HG02938 (cell line): ENCODE measurements at regions not wholly inside any gene's neighbourhood (a gene's known extent, or its start where the extent isn't known, plus 50 kb on each side); places are given as distances from the start of the nearest gene placed in this dataset.
"Not testable (repeated sequence)": the region's sequence is repeated elsewhere in the genome, so short reads cannot be mapped to it uniquely, and the experiment has no call there.

ENCODE experiments used
- ATAC-seq: cut with Tn5 transposase; IDR thresholded peaks from one replicate; pipeline ENCODE4 v1.9.1; 2021; ENCODE audit warnings: mild to moderate bottlenecking, moderate library complexity; ENCODE audit not compliant: unreplicated experiment

DNA sequence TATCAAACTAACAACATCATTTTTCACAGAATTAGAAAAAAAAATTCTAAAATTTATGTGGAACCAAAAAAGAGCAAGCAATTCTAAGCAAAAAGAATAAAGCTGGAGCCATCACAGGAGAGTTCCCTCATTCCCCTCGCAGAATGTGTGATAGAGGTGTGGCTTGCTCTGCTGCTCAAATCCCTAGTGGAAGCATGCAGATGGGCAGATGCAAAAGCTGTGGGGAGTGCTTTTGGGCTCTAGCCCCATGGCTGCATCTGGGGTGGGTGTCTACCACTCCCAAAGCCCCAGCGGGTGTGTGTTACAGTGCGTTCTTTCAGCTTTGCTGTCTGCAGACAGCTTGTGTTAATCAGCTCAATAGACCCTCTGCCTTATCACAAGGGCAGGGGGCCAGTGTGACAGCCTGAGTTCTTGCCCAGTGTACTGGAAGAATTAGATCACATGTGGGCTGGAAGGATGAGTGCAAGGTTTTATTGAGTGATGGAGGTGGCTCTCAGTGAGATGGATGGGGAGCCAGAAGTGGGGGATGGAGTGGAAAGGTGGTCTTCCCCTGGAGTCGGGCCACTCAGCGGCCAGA is 575.9 kb upstream of the LRRN3 start:
- ATAC-seq = not testable (repeated sequence)

DNA sequence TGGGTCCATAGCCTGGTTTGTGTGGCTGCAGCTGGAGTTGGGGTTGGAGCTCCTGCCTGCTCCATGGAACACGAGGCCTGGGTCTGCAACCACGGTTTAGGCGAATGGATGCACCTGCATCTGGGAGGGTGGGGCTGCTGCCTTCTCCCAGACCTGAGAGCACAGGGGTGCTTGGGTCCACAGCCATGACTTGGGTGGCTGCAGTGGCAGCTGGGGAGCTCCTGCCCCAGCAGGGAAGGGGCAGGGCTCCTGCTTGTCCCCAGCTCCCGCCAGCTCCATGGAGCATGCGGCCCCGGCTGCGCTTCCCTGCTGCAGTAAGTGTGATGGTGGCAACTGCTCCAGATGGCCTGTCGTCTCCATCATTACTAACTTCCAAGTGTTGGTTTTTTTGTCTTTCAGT is 571.1 kb upstream of the LRRN3 start:
- ATAC-seq = no peak

DNA sequence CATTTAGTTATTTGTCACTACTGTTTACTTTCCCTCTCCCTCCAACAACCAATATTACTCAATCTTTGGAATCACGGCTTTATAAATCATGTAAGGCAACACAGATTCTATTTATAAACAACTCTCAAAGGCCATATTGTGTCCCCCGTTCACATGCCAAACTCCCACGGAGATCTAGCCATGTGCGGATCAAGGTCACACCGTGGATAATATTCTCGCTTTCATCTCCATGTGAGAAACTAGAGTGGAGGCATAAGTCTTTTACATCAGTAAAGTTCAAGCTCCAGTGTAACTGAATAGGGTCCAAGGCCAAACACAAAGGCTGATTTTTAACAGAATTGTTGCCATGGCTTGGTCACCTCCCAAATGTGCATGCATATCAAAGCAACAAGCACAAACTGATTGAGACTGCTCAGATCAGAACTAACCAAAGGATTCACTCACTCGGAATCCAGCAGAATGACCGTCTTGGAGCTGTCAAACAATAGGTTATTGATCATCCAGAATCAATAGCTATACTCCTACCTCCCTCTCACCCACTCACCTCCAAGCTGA is 569.5 kb upstream of the LRRN3 start:
- no peak for ATAC-seq

DNA sequence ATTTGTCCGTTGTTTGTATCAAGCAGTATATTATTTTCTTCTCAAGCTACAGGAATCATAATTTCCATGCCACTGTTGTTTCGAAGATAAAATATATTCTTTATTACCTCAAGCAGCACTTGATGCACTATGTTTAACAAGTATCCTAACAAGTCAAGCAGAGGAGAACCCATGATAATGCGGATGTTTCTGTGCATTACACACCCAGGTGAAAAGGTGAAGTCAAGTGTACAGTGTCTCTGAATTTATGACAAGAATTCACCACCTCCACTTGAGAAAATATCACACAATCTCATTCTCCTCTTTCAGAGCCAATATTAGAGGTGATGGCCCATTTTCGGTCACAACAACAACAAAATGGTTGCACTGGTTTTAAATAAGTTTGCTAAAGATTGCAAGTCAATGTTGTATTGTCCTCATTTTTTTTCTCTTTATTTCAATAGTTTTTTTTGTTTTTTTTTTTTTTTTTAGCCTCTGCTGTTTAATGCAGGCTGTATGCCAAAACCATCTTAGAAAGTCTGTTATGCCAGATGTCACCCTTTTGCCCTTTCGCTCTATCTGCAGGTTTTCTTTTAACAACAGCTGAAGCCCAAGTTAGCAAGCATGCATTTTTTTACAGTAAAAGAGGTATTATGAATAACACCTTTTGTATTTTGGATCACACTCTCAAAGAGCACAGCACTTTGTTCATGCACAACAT is 568.7 kb upstream of the LRRN3 start:
- ATAC-seq = no peak

DNA sequence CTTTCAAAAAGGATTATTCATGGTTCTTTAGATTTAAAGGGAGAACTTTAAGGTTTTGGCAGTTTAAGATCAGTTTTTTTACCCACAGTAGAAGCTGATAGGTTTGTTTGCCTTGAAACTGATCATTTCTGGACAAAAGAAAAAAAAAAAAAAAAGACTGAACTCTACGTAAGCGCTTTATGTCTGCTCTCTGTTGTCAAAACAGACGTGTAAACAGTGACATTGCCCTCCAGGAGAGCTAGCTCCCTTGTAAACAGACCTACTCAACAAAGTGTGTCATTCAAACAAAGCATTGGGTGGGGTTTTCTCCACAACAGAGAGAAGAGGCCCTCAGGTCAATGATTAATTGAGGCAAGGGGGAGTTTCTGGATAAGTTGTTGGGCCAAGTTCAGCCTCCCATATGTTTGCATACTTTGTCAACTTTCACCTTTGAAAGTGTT is 568.1 kb upstream of the LRRN3 start:
- no peak for ATAC-seq

DNA sequence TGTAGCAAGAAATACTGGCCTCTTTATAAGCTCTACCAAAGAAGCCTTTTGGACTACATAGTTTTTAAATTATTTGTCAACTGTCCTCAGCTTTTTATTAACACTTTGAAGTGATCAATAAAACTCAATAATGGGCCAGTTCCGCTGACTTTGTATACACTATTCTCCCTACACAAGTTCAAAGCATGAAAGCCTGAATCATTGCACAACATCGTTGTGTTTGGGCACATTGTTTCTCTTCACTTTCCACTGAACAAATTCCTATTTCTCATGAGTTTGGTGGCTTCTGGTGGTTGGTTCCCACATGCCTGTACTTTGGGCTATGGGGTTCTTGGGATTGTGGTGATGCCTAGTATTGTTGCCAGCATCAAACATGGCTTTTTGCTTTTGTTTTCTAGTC is 561.8 kb upstream of the LRRN3 start:
- no peak for ATAC-seq

DNA sequence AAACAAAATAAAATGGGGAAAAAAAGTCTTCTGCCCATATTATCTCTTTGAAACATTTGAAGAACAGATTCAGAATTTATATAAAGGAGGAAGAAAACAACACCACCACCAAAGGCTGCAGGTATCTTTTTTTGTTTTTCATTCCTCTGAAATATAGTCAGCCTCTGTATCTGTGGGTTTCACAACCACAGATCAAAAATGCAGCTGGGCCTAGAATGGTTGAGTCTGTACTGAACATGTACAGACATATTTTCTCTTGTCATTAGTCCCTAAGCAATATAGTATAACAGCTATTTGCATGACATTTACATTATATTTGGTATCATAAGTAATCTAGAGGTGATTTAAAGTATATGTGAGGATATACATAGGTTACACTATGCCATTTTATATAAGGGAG is 559.7 kb upstream of the LRRN3 start:
- ATAC-seq = no peak

DNA sequence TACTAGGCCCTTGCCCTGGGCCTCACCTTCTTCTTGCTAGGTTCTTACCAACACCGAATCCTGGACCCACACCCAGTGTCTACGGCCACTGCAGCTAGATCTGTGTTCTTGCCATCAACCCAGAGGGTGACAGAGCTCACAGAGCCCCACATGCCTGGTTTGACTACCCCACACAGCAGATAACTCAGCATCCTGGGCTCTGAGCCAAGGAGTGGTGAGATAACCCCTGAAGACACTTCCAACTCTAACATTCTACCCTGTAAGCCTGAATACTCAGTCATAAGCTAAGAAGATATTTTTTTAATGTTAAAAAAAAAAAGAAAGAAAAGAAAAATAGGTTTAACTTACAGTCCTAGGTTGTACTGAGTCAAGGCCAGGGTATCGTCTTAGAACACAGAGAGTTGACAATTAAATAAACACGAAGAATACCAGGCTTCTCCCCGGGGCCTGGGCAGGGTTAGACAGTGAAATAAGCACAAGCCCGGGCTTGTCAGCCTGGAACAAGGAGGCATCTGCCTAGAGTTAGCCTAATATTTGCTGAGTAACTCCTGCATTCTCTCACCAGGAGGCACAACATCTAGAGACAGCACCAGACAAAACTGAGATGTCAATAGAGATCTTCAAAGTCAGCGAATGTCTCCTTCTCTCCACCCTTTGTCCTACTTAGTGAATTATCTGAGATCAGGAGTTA is 556.5 kb upstream of the LRRN3 start:
- ATAC-seq = no peak

DNA sequence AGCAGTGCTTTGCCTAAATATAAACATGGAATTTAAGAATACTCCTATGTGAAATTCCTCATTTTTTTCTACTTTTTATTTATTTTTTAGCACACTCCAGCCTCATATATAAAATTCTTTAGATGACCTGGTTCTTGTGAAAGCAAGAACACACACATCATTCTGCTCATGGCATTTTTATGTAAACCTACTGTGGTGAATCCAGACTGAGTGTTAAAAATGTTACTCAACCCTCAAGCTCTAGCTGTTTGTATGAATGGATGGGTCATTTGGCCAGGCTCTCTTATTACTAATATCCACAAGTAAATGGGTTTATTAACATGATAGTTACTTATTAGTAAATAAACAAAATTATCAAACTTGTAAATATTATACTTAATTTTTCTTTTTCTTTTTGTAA is 551.7 kb upstream of the LRRN3 start:
- no peak for ATAC-seq

DNA sequence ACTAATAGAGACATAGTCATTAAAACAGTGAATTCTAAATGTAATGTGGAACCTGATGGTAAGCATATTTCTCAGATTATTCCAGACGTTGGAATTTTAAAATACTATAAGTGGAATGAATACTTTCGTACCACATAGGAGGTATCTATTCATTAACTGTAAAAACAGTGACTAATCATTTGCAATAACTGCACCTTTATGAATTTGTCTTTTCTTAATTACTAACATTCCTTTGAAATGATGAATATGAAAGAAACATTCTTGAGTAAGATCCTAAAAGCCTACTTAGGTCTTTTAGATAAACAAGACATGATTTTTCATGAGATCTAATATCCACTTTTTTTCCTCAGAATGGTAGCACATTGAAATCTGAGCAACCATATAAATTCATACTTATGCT is 549.0 kb upstream of the LRRN3 start:
- ATAC-seq = no peak

DNA sequence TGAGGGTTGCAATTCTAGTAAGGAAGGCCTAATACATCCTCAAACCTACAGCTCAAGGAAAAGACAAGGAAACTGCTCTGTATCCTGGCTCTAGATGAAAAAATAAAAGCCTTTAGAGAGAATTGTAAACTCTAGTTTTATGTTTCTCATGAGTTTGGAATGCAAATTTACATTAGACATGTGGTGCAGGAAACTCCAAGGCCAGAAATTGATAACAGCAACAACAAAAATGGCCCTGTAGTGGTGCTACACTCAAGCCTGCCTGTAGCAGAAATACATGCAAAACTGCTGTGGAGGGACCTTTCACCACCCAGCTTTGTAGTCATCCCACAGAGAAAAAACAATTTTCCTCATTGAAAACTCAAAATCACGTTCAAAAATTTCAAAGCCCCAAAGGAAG is 546.7 kb upstream of the LRRN3 start:
- ATAC-seq = no peak

DNA sequence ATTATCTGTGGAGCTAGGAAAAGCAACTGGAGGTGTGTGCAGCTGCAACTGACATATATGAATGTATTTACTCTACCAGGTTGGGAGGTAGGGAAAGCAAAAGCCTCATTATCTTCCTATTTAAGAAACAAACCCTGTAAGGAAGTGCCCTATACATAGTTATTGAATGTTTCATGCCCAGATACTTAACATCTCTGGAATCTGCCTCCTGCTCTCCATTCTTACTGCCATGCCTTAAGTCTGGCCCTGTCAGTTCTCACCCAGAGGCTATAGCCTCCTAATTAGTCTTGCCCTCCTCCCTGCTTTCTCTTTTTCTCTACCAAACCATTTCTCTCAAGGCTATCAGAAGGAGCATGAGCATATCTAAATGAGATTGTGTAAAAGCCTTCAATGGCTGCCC is 542.6 kb upstream of the LRRN3 start:
- ATAC-seq = no peak

DNA sequence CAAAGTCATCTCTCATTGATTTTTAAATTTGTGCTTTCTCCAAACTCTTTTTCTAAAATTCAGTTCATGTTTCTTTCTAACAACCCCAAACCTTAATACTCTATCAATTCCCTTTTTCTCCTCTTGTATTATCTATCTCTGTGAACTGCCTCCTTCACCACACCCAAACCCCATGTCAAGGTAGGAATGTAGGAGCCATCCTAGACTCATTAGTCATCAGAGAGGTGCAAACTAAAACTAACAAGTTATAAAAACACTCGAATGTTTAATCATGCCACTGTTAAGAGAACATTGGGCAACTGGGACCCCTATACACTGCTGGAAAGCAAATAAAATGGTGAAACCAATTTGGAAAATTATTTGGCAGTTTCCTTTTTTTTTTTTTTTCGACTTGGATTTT is 533.8 kb upstream of the LRRN3 start:
- ATAC-seq = no peak

DNA sequence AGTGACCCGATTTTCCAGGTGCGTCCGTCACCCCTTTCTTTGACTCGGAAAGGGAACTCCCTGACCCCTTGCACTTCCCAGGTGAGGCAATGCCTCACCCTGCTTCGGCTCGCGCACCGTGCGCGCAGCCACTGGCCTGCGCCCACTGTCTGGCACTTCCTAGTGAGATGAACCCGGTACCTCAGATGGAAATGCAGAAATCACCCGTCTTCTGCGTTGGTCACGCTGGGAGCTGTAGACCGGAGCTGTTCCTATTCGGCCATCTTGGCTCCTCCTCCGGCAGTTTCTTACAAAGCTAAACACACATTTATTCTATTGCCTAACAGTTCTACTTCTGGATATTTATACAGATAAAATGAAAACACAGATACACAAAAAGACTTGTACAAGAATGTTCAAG is 527.6 kb upstream of the LRRN3 start:
- not testable (repeated sequence) for ATAC-seq

DNA sequence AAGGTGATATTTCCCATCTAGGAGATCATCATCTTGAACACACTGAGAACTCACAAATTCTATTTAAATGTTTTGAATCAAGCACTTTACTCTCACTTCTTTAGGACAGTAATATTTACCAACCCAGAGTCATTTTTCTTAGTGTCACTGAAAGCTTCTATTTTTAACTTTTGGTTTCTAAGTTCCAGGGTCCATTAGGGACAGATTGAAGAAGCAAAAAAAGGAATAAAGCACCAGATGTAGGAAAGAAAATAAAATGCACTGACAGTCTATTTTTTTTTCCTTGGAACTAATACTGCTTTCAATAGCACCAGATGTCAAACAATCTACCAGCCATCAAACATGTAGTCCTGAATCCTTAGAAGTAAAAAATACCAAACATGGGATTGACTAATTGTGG is 526.7 kb upstream of the LRRN3 start:
- ATAC-seq = no peak

DNA sequence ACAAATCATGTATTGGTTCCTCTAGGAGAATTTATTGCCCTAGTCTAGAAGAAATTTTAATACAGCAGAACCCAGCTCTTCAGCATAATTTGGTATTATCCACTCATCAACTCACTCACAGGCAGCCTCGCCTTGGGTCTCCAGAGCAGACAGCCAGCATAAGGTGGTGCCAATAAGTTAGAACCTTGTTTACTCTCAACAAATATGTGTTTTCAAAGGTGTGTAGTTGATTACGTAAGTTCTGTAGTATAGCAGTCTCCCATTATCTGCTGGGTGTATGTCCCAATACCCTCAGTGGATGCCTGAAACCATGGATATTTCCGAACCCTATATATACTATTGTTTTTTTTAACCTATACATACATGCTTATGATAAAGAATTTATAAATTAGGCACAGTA is 522.5 kb upstream of the LRRN3 start:
- ATAC-seq = no peak

DNA sequence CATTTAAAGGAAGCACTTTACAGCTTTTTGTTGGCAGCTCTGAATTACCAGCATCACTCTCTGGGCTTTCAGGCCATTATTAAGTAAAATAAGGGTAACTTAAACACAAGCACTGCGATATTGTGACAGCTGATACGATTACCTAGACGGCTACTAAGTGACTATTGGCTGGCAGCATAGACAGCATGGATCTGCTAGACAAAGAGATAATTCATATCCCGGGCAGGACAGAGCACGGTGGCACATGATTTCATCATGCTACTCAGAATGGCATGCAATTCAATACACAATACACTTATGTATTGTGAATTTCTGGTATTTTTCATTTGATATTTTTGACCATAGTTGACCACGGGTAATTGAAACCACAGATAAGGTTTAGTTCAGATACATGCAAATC is 522.0 kb upstream of the LRRN3 start:
- ATAC-seq = no peak

DNA sequence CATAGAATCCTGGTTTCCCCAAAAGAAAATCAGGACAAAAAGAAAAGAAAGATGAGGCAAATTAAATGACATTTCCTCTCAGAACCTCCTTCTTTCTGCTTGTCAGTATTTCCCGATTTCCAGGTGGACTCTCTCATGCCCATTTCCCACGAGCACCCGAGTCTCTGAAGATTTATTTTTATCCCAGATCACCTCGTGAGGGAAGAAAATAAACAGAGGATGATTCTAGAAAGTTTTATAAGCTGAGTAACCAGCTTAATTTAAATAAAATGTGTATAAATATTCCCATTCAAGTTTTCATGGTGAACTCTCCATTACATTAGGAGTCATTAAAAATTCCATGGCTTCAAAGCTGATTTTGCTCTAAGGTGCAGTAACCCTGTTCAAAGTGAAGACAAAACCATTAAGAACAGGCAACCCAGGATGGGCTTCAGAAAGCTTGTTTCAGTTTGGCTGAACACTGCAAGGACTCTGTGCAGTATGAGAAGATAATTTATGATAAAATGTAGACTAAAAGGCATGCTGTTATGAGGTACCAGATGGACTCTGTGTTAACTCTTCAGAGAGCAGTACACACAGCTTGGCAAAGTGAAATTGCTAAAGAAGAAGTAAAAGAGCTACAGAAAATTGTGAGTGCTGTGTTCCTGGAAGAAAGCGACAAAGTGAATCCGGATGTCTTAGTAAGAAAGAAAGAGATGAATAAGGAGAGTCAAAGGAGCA is 521.3 kb upstream of the LRRN3 start:
- ATAC-seq = no peak

DNA sequence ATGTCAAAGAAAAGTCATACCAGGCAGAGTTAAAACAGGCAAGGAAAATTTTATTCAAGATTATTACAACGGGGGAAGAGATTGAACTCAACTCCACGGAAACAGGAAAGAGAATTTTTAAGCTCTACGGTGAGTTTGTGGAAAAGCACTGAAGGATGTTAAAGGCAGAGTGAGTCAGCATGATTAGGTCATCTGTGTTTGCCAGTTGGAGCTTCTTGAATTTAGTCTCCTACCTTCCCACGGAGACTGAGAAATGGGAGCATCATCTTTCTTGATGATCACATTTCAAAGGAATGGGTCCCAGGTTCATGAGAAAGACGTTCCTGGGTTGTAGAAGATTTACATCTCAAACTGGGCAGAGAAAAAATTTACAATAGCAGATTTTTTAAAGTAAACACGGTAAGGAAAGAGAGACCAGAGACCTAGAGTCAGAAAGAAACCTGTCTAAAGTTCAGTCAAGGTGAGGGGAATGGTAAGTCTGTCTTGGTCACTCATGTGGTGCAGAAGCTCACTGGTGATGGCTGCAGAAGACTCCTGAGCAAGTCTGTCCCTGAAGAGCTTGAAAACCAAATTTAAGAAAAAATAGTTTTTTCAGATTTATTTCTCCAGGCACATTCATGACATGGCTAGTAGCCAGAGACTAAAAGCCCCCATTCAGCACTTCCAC is 516.9 kb upstream of the LRRN3 start:
- no peak for ATAC-seq

DNA sequence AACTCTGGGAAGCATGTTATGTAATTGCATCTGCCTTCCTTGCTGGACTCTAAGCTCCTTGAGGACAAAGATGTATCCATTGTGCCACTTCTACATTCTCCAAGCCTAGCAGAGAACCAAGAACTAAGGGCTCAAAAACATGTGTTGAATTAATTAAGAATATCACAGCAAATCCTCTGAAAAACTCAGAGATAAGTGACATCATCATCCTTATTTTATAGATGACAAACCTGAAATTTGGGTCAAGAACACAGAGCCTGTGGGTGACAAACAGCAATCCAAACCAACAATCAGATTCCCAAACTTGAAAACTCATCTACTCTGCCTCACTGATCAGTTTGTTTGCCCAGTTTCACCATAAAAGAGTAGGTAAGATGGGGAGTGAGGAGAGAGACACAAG is 503.6 kb upstream of the LRRN3 start:
- no peak for ATAC-seq

DNA sequence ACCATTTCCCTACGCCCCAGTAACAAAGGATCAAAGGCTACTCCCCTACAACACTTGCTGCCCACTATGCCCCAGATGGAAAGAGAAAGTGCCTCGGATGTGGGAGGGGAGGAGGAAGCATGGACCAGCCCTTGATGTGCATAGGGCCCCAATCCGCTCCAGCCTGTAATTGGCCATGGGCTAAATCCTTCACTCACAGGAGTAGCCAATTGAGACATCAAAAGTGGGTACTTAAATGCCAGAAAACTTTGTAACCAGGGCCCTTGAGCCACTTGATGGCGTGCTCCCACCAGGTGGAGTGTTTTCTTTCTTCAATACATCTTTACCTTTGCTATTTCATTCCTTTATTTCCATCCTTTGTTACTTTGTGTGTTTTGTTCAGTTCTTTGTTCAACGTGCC is 500.5 kb upstream of the LRRN3 start:
- ATAC-seq = no peak
